ENCODE measurements at regions not wholly inside any gene's neighbourhood (a gene's known extent, or its start where the extent isn't known, plus 50 kb on each side); places are given as distances from the start of the nearest gene placed in this dataset.

DNA sequence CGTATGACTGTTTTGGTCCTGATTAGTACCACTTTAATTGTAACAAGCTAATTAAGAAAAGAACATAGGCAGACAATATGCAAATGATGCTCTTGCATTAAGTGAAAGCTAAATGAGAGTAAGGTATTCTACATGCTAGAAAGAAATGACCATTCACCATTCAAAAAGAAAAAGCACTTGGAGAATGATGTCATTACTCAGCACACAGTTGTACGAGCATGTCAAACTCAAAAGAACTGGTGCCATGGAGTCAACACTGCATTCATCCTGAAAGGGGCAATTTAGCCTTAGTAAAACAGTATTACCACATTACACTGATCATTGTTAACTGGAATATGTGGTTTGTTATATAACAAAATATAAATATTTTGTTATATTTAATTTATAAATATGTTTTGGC is 136.2 kb upstream of the CTTNBP2 start:
- H3K27me3 ChIP-seq (ENCODE audit: control insufficient read depth in 2 of 2, insufficient read depth in 1 of 2, low read length in 1 of 2): no peaks in the 10 kb centered on the region
- H3K9me3 ChIP-seq (ENCODE audit: control insufficient read depth in 2 of 2, insufficient read depth in 1 of 2, low read length in 1 of 2): no peaks in the 10 kb centered on the region
- 97% methylated on average over 2 of the region's 2 CpGs for WGBS
- no peaks in the 10 kb centered on the region for H3K4me1 ChIP-seq (ENCODE audit: control insufficient read depth in 2 of 2, insufficient read depth in 2 of 2, low read length in 2 of 2)
- DNase-seq (ENCODE audit: low read depth in 6 of 9, low spot score in 9 of 9): no peak
- no peak overlapping the region for H3K27ac ChIP-seq (ENCODE audit: low read depth in 1 of 2, low read length in 1 of 2)
- no peaks in the 10 kb centered on the region for H3K36me3 ChIP-seq (ENCODE audit: control insufficient read depth in 2 of 2, insufficient read depth in 2 of 2, low read length in 1 of 2)
- no peak overlapping the region for H3K4me3 ChIP-seq (ENCODE audit: low read length in 2 of 2)

DNA sequence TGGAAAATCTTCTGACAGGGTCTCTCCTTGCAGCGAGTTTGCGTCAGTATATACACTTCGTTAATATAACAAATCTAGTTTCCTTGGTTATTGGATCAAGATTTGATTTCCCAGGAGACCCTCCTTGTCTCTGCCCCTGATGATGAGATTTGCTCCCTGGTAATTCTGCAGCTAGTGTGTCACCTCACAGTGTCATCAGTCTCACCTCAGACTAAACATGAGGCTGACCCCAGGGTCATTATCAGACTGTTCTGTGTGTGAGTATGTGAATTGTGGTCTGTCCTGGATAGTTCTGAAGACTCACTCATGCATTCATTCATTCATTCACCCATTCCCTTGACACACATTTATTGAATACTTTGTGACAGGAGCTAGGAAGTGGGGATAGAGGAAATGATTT is 138.4 kb upstream of the CTTNBP2 start:
- WGBS: 94% methylated on average over 3 of the region's 3 CpGs
- H3K27ac ChIP-seq (ENCODE audit: low read depth in 1 of 2, low read length in 1 of 2): no peak overlapping the region
- no peaks in the 10 kb centered on the region for H3K36me3 ChIP-seq (ENCODE audit: control insufficient read depth in 2 of 2, insufficient read depth in 2 of 2, low read length in 1 of 2)
- no peaks in the 10 kb centered on the region for H3K27me3 ChIP-seq (ENCODE audit: control insufficient read depth in 2 of 2, insufficient read depth in 1 of 2, low read length in 1 of 2)
- DNase-seq (ENCODE audit: low read depth in 6 of 9, low spot score in 9 of 9): no peak
- H3K9me3 ChIP-seq (ENCODE audit: control insufficient read depth in 2 of 2, insufficient read depth in 1 of 2, low read length in 1 of 2): no peaks in the 10 kb centered on the region
- no peak overlapping the region for H3K4me3 ChIP-seq (ENCODE audit: low read length in 2 of 2)
- H3K4me1 ChIP-seq (ENCODE audit: control insufficient read depth in 2 of 2, insufficient read depth in 2 of 2, low read length in 2 of 2): no peaks in the 10 kb centered on the region

DNA sequence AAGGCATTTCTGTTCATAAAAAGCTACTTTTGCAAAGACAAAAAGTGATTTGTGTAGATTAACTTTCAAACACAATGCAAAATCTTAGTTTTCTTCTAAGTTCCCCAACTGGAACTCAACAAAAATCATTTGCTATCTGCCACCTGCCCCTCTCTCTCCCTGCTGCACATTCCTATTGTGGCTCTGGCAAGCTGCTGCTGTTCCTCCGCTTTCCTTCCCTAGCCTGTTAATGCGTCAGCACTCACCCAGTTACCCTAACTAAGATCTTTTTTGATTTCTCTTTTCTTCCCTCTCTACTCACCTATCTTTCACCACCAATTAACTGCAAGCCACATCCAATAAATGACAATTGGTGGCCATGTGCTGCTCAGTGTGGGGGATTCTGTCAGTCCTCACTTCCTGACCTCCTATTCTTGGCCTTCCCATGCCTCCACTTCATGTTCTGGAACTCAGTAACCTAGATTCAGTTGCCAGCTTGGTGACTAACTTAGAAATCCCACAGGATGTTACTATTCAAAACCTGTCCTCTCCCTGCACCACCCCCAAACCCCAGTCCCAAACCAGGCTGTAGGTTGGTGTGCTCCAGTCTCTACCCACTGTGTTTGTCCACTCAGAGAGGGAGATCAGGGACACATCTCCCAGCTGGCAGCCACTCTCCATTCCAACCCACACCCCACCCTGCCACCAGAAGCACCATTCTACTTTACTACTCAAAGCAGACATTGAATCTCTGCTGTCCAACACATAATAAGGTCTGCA is 140.2 kb upstream of the CTTNBP2 start:
- H3K4me1 ChIP-seq (ENCODE audit: control insufficient read depth in 2 of 2, insufficient read depth in 2 of 2, low read length in 2 of 2): no peaks in the 10 kb centered on the region
- no peak overlapping the region for H3K27ac ChIP-seq (ENCODE audit: low read depth in 1 of 2, low read length in 1 of 2)
- no peak for DNase-seq (ENCODE audit: low read depth in 6 of 9, low spot score in 9 of 9)

DNA sequence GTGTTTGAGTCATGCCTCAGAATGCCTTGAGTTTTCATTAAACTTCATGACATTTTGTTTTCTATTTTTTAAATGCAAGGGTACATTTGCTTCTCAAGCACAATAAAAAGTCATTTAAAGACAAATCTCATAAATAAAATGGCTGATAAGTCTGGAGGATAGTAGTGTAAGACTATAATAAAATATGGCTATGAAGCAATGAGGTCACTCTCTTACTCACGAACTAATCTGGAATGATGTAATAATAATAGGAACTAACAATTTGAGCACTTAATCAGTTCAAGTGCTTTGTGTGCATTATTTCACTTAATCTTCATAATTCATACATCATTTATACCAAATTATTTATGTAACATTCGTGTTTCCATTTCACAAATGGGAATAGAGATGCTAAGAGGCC is 149.3 kb upstream of the CTTNBP2 start:
- H3K27me3 ChIP-seq (ENCODE audit: control insufficient read depth in 2 of 2, insufficient read depth in 1 of 2, low read length in 1 of 2): no peaks in the 10 kb centered on the region
- H3K27ac ChIP-seq (ENCODE audit: low read depth in 1 of 2, low read length in 1 of 2): no peak overlapping the region
- no peaks in the 10 kb centered on the region for H3K36me3 ChIP-seq (ENCODE audit: control insufficient read depth in 2 of 2, insufficient read depth in 2 of 2, low read length in 1 of 2)
- no peaks in the 10 kb centered on the region for H3K4me1 ChIP-seq (ENCODE audit: control insufficient read depth in 2 of 2, insufficient read depth in 2 of 2, low read length in 2 of 2)
- no peak for DNase-seq (ENCODE audit: low read depth in 6 of 9, low spot score in 9 of 9)
- H3K4me3 ChIP-seq (ENCODE audit: low read length in 2 of 2): no peak overlapping the region
- H3K9me3 ChIP-seq (ENCODE audit: control insufficient read depth in 2 of 2, insufficient read depth in 1 of 2, low read length in 1 of 2): no peaks in the 10 kb centered on the region
- 83% methylated on average over 2 of the region's 2 CpGs for WGBS

More for the DNA sequence above, 140.2 kb upstream of the CTTNBP2 start:
- H3K27me3 ChIP-seq (ENCODE audit: control insufficient read depth in 2 of 2, insufficient read depth in 1 of 2, low read length in 1 of 2): no peaks in the 10 kb centered on the region
- no peak overlapping the region for H3K4me3 ChIP-seq (ENCODE audit: low read length in 2 of 2)
- no peaks in the 10 kb centered on the region for H3K36me3 ChIP-seq (ENCODE audit: control insufficient read depth in 2 of 2, insufficient read depth in 2 of 2, low read length in 1 of 2)
- WGBS: over 99% methylated on average over 2 of the region's 2 CpGs
- no peaks in the 10 kb centered on the region for H3K9me3 ChIP-seq (ENCODE audit: control insufficient read depth in 2 of 2, insufficient read depth in 1 of 2, low read length in 1 of 2)

DNA sequence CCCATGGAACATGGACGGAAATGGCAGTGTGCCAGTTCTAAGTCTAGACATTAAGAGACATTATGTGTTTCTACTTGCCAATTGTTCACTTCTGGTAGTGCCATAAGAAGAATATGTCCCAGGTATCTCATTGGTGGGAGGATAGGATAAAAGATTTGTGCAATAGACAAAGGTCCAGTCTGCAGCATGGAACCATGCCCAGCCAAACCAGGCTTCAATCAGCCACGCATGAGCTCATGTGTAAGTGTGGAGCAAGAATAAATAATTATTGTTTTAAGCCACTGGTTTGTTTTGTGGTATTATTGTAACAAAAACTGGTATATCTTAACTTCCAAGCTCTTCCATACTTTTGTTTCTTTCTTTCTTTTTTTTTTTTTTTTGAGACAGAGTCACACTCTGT is 153.6 kb upstream of the CTTNBP2 start:
- H3K27me3 ChIP-seq (ENCODE audit: control insufficient read depth in 2 of 2, insufficient read depth in 1 of 2, low read length in 1 of 2): no peaks in the 10 kb centered on the region
- H3K4me3 ChIP-seq (ENCODE audit: low read length in 2 of 2): no peak overlapping the region
- DNase-seq (ENCODE audit: low read depth in 6 of 9, low spot score in 9 of 9): no peak
- H3K9me3 ChIP-seq (ENCODE audit: control insufficient read depth in 2 of 2, insufficient read depth in 1 of 2, low read length in 1 of 2): no peaks in the 10 kb centered on the region
- H3K4me1 ChIP-seq (ENCODE audit: control insufficient read depth in 2 of 2, insufficient read depth in 2 of 2, low read length in 2 of 2): no peaks in the 10 kb centered on the region
- no peak overlapping the region for H3K27ac ChIP-seq (ENCODE audit: low read depth in 1 of 2, low read length in 1 of 2)
- no peaks in the 10 kb centered on the region for H3K36me3 ChIP-seq (ENCODE audit: control insufficient read depth in 2 of 2, insufficient read depth in 2 of 2, low read length in 1 of 2)
- 95% methylated on average over 2 of the region's 2 CpGs for WGBS

DNA sequence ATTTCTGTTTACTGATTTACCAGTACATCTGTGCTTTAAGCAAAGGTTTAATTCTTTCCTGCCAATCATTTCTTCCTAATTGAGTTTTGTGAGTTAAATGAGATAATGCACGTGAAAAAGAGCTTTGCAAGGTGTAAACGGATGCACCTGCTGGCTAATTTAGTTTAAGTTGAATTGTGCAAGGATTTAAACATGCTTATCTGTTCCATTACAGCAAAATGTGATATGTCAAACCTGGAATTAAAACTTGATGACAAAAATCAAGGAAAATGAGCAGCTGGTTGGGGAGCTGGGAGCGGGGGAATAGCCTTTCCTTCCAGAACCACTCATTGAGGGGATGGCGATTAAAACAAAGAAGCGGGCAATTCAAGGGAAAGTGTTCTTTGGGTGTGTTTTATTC is 155.0 kb upstream of the CTTNBP2 start:
- H3K4me3 ChIP-seq (ENCODE audit: low read length in 2 of 2): no peak overlapping the region
- WGBS: 93% methylated on average over 5 of the region's 5 CpGs
- H3K9me3 ChIP-seq (ENCODE audit: control insufficient read depth in 2 of 2, insufficient read depth in 1 of 2, low read length in 1 of 2): no peaks in the 10 kb centered on the region
- H3K27ac ChIP-seq (ENCODE audit: low read depth in 1 of 2, low read length in 1 of 2): no peak overlapping the region
- DNase-seq (ENCODE audit: low read depth in 6 of 9, low spot score in 9 of 9): no peak
- no peaks in the 10 kb centered on the region for H3K27me3 ChIP-seq (ENCODE audit: control insufficient read depth in 2 of 2, insufficient read depth in 1 of 2, low read length in 1 of 2)
- no peaks in the 10 kb centered on the region for H3K36me3 ChIP-seq (ENCODE audit: control insufficient read depth in 2 of 2, insufficient read depth in 2 of 2, low read length in 1 of 2)
- H3K4me1 ChIP-seq (ENCODE audit: control insufficient read depth in 2 of 2, insufficient read depth in 2 of 2, low read length in 2 of 2): no peaks in the 10 kb centered on the region

DNA sequence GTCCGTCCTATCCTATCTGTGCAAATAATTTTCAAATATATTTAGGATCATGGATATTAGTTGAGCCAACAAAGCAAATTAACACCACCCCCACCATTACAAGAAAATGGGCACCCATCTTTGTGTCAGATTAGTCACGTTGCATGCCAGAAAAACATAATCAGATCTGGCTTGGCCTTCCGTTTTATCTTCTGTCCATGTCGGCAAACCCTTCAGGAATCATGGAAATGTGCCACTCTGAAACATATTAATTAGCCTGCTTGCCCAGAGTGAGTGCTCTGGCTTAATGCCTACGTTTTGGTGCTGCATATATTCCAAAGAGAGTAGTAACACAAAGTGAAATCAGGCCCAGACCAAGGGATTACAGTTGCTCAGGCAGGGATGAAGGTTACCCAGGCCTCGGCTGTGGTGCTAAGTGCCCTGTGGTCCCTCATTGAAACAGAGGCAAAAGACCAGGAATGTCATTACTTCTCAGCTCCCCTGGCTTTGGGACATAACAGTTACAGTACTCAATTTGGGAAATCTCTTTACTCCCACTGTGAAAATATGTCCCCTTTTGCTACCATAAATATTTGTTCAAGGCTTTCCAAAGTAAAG is 154.0 kb upstream of the LSM8 start:
- DNase-seq (ENCODE audit: low read depth in 6 of 9, low spot score in 9 of 9): no peak
- Histone ChIP-seq H3K27me3 (ENCODE audit: control insufficient read depth in 2 of 2, insufficient read depth in 1 of 2, low read length in 1 of 2) (no peaks in the 10 kb centered on the region), H3K36me3 (ENCODE audit: control insufficient read depth in 2 of 2, insufficient read depth in 2 of 2, low read length in 1 of 2) (no peaks in the 10 kb centered on the region), H3K27ac (ENCODE audit: low read depth in 1 of 2, low read length in 1 of 2) (no peak overlapping the region), H3K9me3 (ENCODE audit: control insufficient read depth in 2 of 2, insufficient read depth in 1 of 2, low read length in 1 of 2) (no peaks in the 10 kb centered on the region), H3K4me1 (ENCODE audit: control insufficient read depth in 2 of 2, insufficient read depth in 2 of 2, low read length in 2 of 2) (no peaks in the 10 kb centered on the region), H3K4me3 (ENCODE audit: low read length in 2 of 2) (no peak overlapping the region)
- 86% methylated on average over 6 of the region's 6 CpGs for WGBS

DNA sequence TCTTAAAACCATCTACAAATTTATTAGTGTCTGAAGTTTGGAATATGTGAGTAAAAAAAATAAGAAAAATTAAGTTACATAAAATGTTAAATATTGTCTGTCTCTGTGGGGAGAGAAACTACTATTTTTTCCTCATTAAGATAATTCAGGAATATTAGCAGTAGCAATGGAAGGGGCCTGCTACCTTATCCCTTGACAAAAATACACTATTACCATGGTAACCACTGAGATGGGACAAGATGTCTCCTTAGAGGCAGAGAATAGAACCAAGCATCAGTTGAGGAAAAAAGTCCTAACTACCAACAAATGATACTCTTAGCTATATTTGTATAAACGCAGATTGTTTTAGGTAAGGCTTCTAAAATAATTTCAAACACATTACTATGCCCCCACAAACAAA is 150.7 kb upstream of the LSM8 start:
- no peaks in the 10 kb centered on the region for H3K27me3 ChIP-seq (ENCODE audit: control insufficient read depth in 2 of 2, insufficient read depth in 1 of 2, low read length in 1 of 2)
- WGBS: 94% methylated on average over 1 of the region's 1 CpG

DNA sequence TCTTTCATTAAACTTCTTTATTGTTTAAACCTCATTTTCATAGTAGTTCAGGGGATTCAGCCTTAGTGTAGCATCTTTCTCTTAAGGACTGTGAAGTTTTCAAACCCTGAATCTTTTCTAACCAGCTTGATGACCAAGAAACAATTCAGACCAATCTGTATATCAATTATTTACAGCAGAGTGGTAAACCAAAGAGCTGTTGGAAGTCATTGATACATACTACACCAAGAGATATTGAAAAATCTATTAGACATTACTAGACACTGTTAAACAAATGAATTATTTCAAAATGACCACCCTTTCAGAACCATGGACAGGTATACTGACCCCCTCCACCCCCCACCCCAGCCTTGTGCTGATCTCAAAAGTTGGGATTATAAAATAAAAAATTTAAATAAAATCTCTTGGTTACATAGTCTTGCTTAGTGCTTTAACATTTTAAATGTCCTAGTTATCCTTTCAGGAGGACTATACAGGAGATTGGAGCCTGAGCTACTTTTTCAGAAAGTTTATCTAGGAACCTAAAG is 143.9 kb upstream of the LSM8 start:
- no peak for DNase-seq (ENCODE audit: low read depth in 6 of 9, low spot score in 9 of 9)
- Histone ChIP-seq H3K27me3 (ENCODE audit: control insufficient read depth in 2 of 2, insufficient read depth in 1 of 2, low read length in 1 of 2) (no peaks in the 10 kb centered on the region), H3K4me1 (ENCODE audit: control insufficient read depth in 2 of 2, insufficient read depth in 2 of 2, low read length in 2 of 2) (no peaks in the 10 kb centered on the region), H3K27ac (ENCODE audit: low read depth in 1 of 2, low read length in 1 of 2) (no peak overlapping the region), H3K36me3 (ENCODE audit: control insufficient read depth in 2 of 2, insufficient read depth in 2 of 2, low read length in 1 of 2) (no peaks in the 10 kb centered on the region), H3K4me3 (ENCODE audit: low read length in 2 of 2) (no peak overlapping the region), H3K9me3 (ENCODE audit: control insufficient read depth in 2 of 2, insufficient read depth in 1 of 2, low read length in 1 of 2) (no peaks in the 10 kb centered on the region)

More for the DNA sequence above, 150.7 kb upstream of the LSM8 start:
- Histone ChIP-seq H3K9me3 (ENCODE audit: control insufficient read depth in 2 of 2, insufficient read depth in 1 of 2, low read length in 1 of 2) (no peaks in the 10 kb centered on the region), H3K4me1 (ENCODE audit: control insufficient read depth in 2 of 2, insufficient read depth in 2 of 2, low read length in 2 of 2) (no peaks in the 10 kb centered on the region), H3K4me3 (ENCODE audit: low read length in 2 of 2) (no peak overlapping the region), H3K27ac (ENCODE audit: low read depth in 1 of 2, low read length in 1 of 2) (no peak overlapping the region), H3K36me3 (ENCODE audit: control insufficient read depth in 2 of 2, insufficient read depth in 2 of 2, low read length in 1 of 2) (no peaks in the 10 kb centered on the region)
- no peak for DNase-seq (ENCODE audit: low read depth in 6 of 9, low spot score in 9 of 9)
